ENCODE measurements at regions not wholly inside any gene's neighbourhood (a gene's known extent, or its start where the extent isn't known, plus 50 kb on each side); places are given as distances from the start of the nearest gene placed in this dataset.
A peak's percentile ranks its signal among the peaks of the same experiment; 100 is the strongest.

DNA sequence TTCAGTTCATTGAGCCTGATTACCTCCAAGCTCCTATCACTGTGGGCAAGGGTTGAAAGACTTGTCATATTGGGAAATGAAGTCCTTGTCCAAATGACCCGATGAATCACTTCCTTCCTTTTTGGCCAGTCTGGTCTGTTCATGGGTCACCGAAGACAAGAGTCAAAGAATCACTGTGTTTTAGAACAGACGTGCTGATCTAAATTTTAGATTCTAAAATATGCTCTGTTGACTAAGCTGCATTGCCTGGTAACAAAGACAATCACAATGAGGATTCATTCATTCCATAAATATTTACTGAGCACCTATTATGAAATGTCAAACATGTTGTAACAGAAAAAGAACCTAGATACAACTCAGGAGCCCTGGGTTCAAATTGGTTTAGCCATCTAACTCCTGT is 99.4 kb upstream of the RND3 start:
- Histone ChIP-seq H3K27me3 (ENCODE audit: control insufficient read depth in 3 of 3, insufficient read depth in 3 of 3, low read length in 2 of 3) (no peaks in the 10 kb centered on the region), H3K4me1 (ENCODE audit: control insufficient read depth in 5 of 5, insufficient read depth in 5 of 5, low read length in 5 of 5) (peaks cover 0 to 20% (median 2%) of the 10 kb centered on the region in 5 donors), H3K9ac (ENCODE audit: insufficient read depth in 1 of 2, low read length in 2 of 2) (no peak overlapping the region), H3K27ac (ENCODE audit: low read depth in 1 of 2, low read length in 1 of 2) (no peak overlapping the region), H3K4me3 (no peak overlapping the region), H3K9me3 (ENCODE audit: control insufficient read depth in 4 of 4, insufficient read depth in 3 of 4, low read length in 3 of 4) (peaks cover 0 to 4% (median 0%) of the 10 kb centered on the region in 4 donors), H3K36me3 (ENCODE audit: control insufficient read depth in 4 of 4, insufficient read depth in 4 of 4, low read length in 4 of 4) (no peaks in the 10 kb centered on the region)
- no peak for DNase-seq
- no peak for TF ChIP-seq CTCF (IDR thresholded peaks at IDR 0.05; ENCODE audit: control extremely low read depth, extremely low read depth)
- 49 to 57% methylated on average over 3 of the region's 3 CpGs for WGBS, 2 donors
- ATAC-seq (ENCODE audit: insufficient read depth, low FRiP score) = peak; percentile 31

DNA sequence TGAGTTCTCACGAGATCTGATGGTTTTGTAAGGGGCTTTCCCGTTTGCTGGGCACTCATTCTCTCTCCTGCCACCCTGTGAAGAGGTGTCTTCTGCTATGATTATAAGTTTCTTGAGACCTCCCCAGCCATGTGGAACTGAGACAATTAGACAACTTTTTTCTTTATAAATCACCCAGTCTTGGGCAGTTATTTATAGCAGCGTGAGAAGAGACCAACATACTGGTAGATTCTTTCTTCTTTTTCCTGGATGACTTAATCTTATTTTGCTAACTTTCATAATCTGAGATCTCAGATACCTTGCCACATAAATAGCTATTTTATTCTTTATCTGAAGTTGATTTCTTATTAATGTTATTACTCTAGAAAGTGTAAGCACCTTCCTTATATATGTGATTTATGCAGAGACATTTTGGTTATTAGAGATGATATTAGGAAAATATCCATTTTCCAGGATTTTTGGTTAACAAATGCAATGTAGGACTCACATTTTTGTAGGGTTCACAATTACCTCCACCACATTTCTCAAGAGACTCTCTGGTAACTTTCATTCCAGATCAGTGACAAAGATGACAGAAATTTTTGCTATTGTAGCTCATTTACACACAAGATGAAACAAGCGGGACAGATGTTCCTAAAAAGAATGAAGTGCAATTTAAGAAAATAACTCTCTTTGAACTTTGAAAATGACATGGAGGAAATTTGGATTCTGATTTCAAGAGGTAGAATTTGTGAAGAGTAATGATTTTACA is 97.9 kb upstream of the RND3 start:
- Histone ChIP-seq H3K9me3 (ENCODE audit: control insufficient read depth in 4 of 4, insufficient read depth in 3 of 4, low read length in 3 of 4) (peaks cover 0 to 4% (median 0%) of the 10 kb centered on the region in 4 donors), H3K36me3 (ENCODE audit: control insufficient read depth in 4 of 4, insufficient read depth in 4 of 4, low read length in 4 of 4) (no peaks in the 10 kb centered on the region), H3K27ac (ENCODE audit: low read depth in 1 of 2, low read length in 1 of 2) (no peak overlapping the region), H3K27me3 (ENCODE audit: control insufficient read depth in 3 of 3, insufficient read depth in 3 of 3, low read length in 2 of 3) (no peaks in the 10 kb centered on the region), H3K9ac (ENCODE audit: insufficient read depth in 1 of 2, low read length in 2 of 2) (no peak overlapping the region), H3K4me1 (ENCODE audit: control insufficient read depth in 5 of 5, insufficient read depth in 5 of 5, low read length in 5 of 5) (peaks cover 0 to 24% (median 5%) of the 10 kb centered on the region in 5 donors), H3K4me3 (no peak overlapping the region)
- DNase-seq (no peak), ATAC-seq (ENCODE audit: insufficient read depth, low FRiP score) (no peak)
- no peak for TF ChIP-seq CTCF (IDR thresholded peaks at IDR 0.05; ENCODE audit: control extremely low read depth, extremely low read depth)
- WGBS, 2 donors = 89 to 92% methylated on average over 4 of the region's 4 CpGs

GRCh38 chr2:150584081-150584480 is 96.6 kb upstream of the RND3 start:
- TF ChIP-seq CTCF (IDR thresholded peaks at IDR 0.05; ENCODE audit: control extremely low read depth, extremely low read depth) = no peak
- 93 to 94% methylated on average over 4 of the region's 4 CpGs for WGBS, 2 donors
- Histone ChIP-seq H3K4me3 (no peak overlapping the region), H3K36me3 (ENCODE audit: control insufficient read depth in 4 of 4, insufficient read depth in 4 of 4, low read length in 4 of 4) (no peaks in the 10 kb centered on the region), H3K9me3 (ENCODE audit: control insufficient read depth in 4 of 4, insufficient read depth in 3 of 4, low read length in 3 of 4) (peaks cover 0 to 8% (median 0%) of the 10 kb centered on the region in 4 donors), H3K27ac (ENCODE audit: low read depth in 1 of 2, low read length in 1 of 2) (no peak overlapping the region), H3K4me1 (ENCODE audit: control insufficient read depth in 5 of 5, insufficient read depth in 5 of 5, low read length in 5 of 5) (peaks cover 0 to 24% (median 5%) of the 10 kb centered on the region in 5 donors), H3K9ac (ENCODE audit: insufficient read depth in 1 of 2, low read length in 2 of 2) (no peak overlapping the region), H3K27me3 (ENCODE audit: control insufficient read depth in 3 of 3, insufficient read depth in 3 of 3, low read length in 2 of 3) (no peaks in the 10 kb centered on the region)
- ATAC-seq (ENCODE audit: insufficient read depth, low FRiP score) (no peak), DNase-seq (no peak)

Measured in lung (tissue), 11 donors.